ENCODE measurements at regions not wholly inside any gene's neighbourhood (a gene's known extent, or its start where the extent isn't known, plus 50 kb on each side); places are given as distances from the start of the nearest gene placed in this dataset.

- TF ChIP-seq BHLHE40 (IDR thresholded peaks at IDR 0.05; ENCODE audit: borderline replicate concordance) (no peak), TARDBP (IDR thresholded peaks at IDR 0.05) (no peak), FOXK2 (IDR thresholded peaks at IDR 0.05) (no peak), SUZ12 (IDR thresholded peaks at IDR 0.05) (no peak), CTBP1 (IDR thresholded peaks at IDR 0.05; ENCODE audit: borderline replicate concordance) (no peak), SP1 (IDR thresholded peaks at IDR 0.05) (no peak), FOXA1 (IDR thresholded peaks at IDR 0.05) (no peak), PKNOX1 (IDR thresholded peaks at IDR 0.05) (no peak), ELF4 (IDR thresholded peaks at IDR 0.05) (no peak), LEF1 (IDR thresholded peaks at IDR 0.05; ENCODE audit: borderline replicate concordance) (no peak), ZNF384 (IDR thresholded peaks at IDR 0.05) (no peak), ARNT (IDR thresholded peaks at IDR 0.05) (no peak)
Observed at GRCh38 chr21:20445971-20446370, 552.2 kb upstream of the NCAM2 start.

Data from HEK293T (cell line).